HepG2 (cell line): ENCODE measurements at regions not wholly inside any gene's neighbourhood (a gene's known extent, or its start where the extent isn't known, plus 50 kb on each side); places are given as distances from the start of the nearest gene placed in this dataset.

Source experiments
- BHLHE40 ChIP-seq: IDR thresholded peaks from 2 replicates; pipeline ENCODE4 v1.6.1; 2011; ENCODE audit warnings: low read length, improper control_type of control experiment
- TF ChIP-seq, protein P1 (sequence below), 2 experiments: fragments of 450-650 bp in 1 of 2; sonication (generic) in 1 of 2; formaldehyde crosslinking in 1 of 2; IDR thresholded peaks; 2 replicates each; pipeline versions ENCODE4 v1.6.1 to v1.8.0; 2016 to 2022; ENCODE audit warnings: antibody characterized with exemption in 1 of 2, mild to moderate bottlenecking in 1 of 2, missing genetic modification reagents in 1 of 2

DNA sequence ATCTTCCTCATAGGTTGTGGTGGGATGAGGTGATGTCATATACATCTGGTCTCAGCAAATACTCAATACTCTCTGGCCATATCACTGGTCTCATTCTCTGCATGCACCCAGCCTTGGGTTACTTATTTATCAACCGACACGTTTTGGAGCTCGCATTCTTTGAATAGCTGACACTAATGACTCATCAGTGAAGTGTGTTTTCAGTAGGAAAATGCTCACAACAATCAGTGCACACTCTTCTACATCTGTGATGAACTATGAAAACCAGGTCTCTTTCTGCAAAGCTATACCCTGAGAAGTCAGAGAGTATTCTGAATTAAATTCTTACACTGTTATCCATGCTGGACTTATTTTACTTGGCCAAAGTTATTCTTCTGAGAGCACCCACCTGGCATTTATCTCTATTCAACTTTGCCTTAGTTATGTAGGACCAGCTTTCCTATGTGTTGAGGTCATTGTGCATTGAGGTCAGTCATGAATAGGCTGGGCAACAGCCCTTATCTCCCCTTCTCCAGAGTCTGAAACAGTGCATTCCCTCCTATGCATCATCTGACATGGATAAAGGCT lies 58.7 kb upstream of the DHX15 start (continued):
- TF ChIP-seq, protein P1, sequence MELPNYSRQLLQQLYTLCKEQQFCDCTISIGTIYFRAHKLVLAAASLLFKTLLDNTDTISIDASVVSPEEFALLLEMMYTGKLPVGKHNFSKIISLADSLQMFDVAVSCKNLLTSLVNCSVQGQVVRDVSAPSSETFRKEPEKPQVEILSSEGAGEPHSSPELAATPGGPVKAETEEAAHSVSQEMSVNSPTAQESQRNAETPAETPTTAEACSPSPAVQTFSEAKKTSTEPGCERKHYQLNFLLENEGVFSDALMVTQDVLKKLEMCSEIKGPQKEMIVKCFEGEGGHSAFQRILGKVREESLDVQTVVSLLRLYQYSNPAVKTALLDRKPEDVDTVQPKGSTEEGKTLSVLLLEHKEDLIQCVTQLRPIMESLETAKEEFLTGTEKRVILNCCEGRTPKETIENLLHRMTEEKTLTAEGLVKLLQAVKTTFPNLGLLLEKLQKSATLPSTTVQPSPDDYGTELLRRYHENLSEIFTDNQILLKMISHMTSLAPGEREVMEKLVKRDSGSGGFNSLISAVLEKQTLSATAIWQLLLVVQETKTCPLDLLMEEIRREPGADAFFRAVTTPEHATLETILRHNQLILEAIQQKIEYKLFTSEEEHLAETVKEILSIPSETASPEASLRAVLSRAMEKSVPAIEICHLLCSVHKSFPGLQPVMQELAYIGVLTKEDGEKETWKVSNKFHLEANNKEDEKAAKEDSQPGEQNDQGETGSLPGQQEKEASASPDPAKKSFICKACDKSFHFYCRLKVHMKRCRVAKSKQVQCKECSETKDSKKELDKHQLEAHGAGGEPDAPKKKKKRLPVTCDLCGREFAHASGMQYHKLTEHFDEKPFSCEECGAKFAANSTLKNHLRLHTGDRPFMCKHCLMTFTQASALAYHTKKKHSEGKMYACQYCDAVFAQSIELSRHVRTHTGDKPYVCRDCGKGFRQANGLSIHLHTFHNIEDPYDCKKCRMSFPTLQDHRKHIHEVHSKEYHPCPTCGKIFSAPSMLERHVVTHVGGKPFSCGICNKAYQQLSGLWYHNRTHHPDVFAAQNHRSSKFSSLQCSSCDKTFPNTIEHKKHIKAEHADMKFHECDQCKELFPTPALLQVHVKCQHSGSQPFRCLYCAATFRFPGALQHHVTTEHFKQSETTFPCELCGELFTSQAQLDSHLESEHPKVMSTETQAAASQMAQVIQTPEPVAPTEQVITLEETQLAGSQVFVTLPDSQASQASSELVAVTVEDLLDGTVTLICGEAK (IDR thresholded peaks at IDR 0.05): no peak
- TF ChIP-seq, protein P1 (CRISPR knock-in tag; IDR thresholded peaks at IDR 0.05): no peak
- peak; percentile 55; the same call in 1 of the 2 replicates for TF ChIP-seq BHLHE40
- TF ChIP-seq, all 625 proteins: peak for 6
